Naive thymus-derived CD4-positive, alpha-beta T cell (primary cell): ENCODE measurements at regions not wholly inside any gene's neighbourhood (a gene's known extent, or its start where the extent isn't known, plus 50 kb on each side); places are given as distances from the start of the nearest gene placed in this dataset.

Experiments
- ATAC-seq: fragments of 150-1000 bp; cut with Tn5 transposase; 2 replicates; pipeline ENCODE4 v1.10.0; 2021; ENCODE audit warnings: mild to moderate bottlenecking, moderate library complexity
- CTCF ChIA-PET: fragments of 350-600 bp; sonication (Branson Sonifier 250); formaldehyde crosslinking; loops from one replicate; lab custom pipeline; 2021; ENCODE audit warnings: antibody characterized with exemption; lab: Charles Lee
- POLR2A ChIA-PET: fragments of 350-600 bp; sonication (Branson Sonifier 250); formaldehyde crosslinking; loops from one replicate; lab custom pipeline; 2021; ENCODE audit warnings: antibody characterized with exemption, inconsistent platforms; lab: Charles Lee
- DNase-seq, 9 donors: peaks; one replicate each; pipeline versions ENCODE4 v3.0.0 to v3.0.0-alpha.2; 2020 to 2022; ENCODE audit warnings: mixed read lengths in 1 of 9
- H3K27ac ChIP-seq: one replicate; pipeline ENCODE4 v1.7.0; 2013; ENCODE audit warnings: mild to moderate bottlenecking, low read depth, low read length, moderate library complexity
- H3K27me3 ChIP-seq, 2 donors: one replicate each; pipeline ENCODE4 v1.7.0; 2013; ENCODE audit warnings: low read length in 2 of 2, mild to moderate bottlenecking in 2 of 2, moderate library complexity in 2 of 2; ENCODE audit not compliant: control insufficient read depth in 2 of 2, insufficient read depth in 2 of 2
- H3K36me3 ChIP-seq, 3 experiments: 1 replicate in 2 of 3; 2 replicates in 1 of 3; pipeline ENCODE4 v1.7.0; 2013; ENCODE audit warnings: low read length in 3 of 3, mild to moderate bottlenecking in 3 of 3, moderate library complexity in 1 of 3; ENCODE audit not compliant: insufficient read depth in 3 of 3, control insufficient read depth in 2 of 3
- H3K4me1 ChIP-seq, 2 donors: one replicate each; pipeline ENCODE4 v1.7.0; 2013; ENCODE audit warnings: low read length in 2 of 2, mild to moderate bottlenecking in 2 of 2, moderate library complexity in 1 of 2; ENCODE audit not compliant: control insufficient read depth in 2 of 2, insufficient read depth in 2 of 2
- H3K4me3 ChIP-seq: 2 replicates; pipeline ENCODE4 v1.7.0; 2013; ENCODE audit warnings: mild to moderate bottlenecking, low read length
- H3K9me3 ChIP-seq, 3 experiments: 1 replicate in 2 of 3; 2 replicates in 1 of 3; pipeline ENCODE4 v1.7.0; 2013; ENCODE audit warnings: low read length in 3 of 3; ENCODE audit not compliant: control insufficient read depth in 2 of 3
- H3K27ac Mint-ChIP-seq, 9 donors: one replicate each; pipeline ENCODE4 v1.8.0; 2020 to 2022; ENCODE audit warnings: mixed read lengths in 9 of 9, mild to moderate bottlenecking in 8 of 9, moderate library complexity in 5 of 9, inconsistent platforms in 2 of 9
- H3K27me3 Mint-ChIP-seq, 5 donors: one replicate each; pipeline ENCODE4 v1.8.0; 2021 to 2022; ENCODE audit warnings: mixed read lengths in 5 of 5, mild to moderate bottlenecking in 1 of 5
- H3K36me3 Mint-ChIP-seq, 5 donors: one replicate each; pipeline ENCODE4 v1.8.0; 2020 to 2022; ENCODE audit warnings: mixed read lengths in 5 of 5, mild to moderate bottlenecking in 3 of 5, inconsistent platforms in 1 of 5
- H3K4me1 Mint-ChIP-seq, 7 donors: one replicate each; pipeline ENCODE4 v1.8.0; 2020 to 2022; ENCODE audit warnings: mixed read lengths in 7 of 7, mild to moderate bottlenecking in 3 of 7, inconsistent platforms in 1 of 7
- H3K4me3 Mint-ChIP-seq, 10 donors: one replicate each; pipeline ENCODE4 v1.8.0; 2020 to 2022; ENCODE audit warnings: mild to moderate bottlenecking in 10 of 10, mixed read lengths in 10 of 10, moderate library complexity in 6 of 10, inconsistent platforms in 2 of 10
- H3K9me3 Mint-ChIP-seq, 11 donors: one replicate each; pipeline ENCODE4 v1.8.0; 2020 to 2022; ENCODE audit warnings: mixed read lengths in 11 of 11, mild to moderate bottlenecking in 4 of 11, inconsistent platforms in 1 of 11, moderate library complexity in 1 of 11
- intact Hi-C, 2 donors: fragments of 100-400 bp; cut with micrococcal nuclease; formaldehyde crosslinking; loops; one replicate each; pipeline ENCODE4 v1.15.1; 2023

DNA sequence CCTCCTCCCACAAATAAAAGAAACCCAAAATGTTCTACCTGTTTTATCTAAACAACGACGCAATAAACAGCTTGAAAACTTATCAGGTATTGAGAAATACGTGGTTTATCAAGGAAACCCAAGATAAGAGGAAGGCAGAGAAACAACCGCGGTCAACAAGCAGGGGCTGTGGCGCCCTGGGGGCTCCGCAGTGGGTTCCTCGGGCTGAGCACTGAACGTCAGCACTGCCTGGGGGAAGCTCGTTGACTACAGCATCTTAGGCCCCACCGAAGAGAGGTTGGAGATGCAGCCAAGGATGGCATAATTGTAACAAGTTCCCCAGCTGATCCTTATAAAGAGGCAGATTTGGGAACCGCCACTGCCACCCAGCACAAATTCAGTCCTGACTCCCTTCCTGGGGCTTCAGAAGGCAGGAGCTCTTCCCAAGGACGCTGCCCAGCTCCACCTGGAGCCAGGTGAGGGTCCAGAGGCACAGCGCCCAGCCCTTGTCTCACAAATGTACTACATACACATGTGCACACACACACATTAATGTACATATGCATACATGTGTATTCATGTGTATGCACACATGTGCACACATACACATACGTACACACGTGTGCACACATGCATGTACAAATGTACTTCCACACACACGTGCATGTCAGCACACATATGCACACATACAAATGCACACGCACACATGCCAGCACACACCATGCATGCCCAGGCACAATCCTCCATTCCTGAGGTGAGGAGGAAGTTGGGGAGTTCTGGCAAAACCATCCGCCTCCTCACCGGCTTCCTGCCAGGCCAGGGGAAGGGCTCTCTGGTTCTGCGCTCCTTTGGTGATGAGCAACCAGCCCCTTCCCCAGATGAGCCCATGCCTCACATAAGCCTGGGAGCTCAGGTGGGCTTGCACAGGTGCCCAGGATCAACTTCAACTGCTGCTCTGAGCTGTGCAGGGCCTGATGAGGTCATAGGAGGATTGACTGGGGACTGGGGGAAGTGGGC lies 251.1 kb downstream of the NPHP4 start:
- H3K4me1 ChIP-seq, result peaks cover 0 to 7% of the 10 kb centered on the region in 2 donors
- peaks cover 0 to 4% (median 0%) of the 10 kb centered on the region in 5 donors for H3K36me3 Mint-ChIP-seq
- H3K4me1 Mint-ChIP-seq, result peaks cover 0 to 7% (median 0%) of the 10 kb centered on the region in 7 donors
- no peaks in the 10 kb centered on the region for H3K9me3 ChIP-seq
- ChIA-PET CTCF (interaction anchor here (0.6 to 0.8 kb wide), 2 partner anchors 194 to 226 kb away, joined by 3 read pairs; no protein-coding TSS in a partner anchor), POLR2A (no interaction called here)
- no peak overlapping the region for H3K27ac Mint-ChIP-seq
- H3K27me3 Mint-ChIP-seq, result peaks cover 0 to 28% (median 17%) of the 10 kb centered on the region in 5 donors
- H3K4me3 ChIP-seq, result no peak overlapping the region
- no peak overlapping the region for H3K27ac ChIP-seq
- no peaks in the 10 kb centered on the region for H3K27me3 ChIP-seq
- ATAC-seq (no peak), DNase-seq (no peak)
- H3K9me3 Mint-ChIP-seq, result peaks cover 0 to 4% (median 2%) of the 10 kb centered on the region in 11 donors
- no peak overlapping the region for H3K4me3 Mint-ChIP-seq
- intact Hi-C loops, result no loop called here
- H3K36me3 ChIP-seq, result no peaks in the 10 kb centered on the region

DNA sequence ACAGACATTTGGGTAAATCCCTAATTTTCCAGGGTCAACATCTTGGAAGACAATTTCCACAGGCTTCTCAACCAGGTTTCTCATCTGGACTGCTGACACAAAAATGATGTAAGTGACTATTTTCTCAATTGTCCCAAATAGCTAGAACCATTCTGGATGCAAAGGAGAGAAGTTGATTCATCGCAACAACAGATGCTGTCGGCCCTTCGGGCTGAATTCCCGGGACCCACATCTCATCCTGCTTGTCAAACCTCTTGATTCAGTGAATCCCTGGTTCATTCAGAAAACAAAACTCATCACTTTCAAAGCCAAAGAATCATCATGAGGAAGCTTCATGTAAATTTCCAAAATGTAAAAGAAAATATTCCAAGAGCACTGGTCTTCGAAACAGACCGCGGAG lies 251.8 kb downstream of the NPHP4 start:
- H3K4me3 ChIP-seq, result no peak overlapping the region
- CTCF ChIA-PET, result interaction anchor here (0.8 kb wide), 1 partner anchor 226 kb away, joined by 3 read pairs; no protein-coding TSS in a partner anchor

DNA sequence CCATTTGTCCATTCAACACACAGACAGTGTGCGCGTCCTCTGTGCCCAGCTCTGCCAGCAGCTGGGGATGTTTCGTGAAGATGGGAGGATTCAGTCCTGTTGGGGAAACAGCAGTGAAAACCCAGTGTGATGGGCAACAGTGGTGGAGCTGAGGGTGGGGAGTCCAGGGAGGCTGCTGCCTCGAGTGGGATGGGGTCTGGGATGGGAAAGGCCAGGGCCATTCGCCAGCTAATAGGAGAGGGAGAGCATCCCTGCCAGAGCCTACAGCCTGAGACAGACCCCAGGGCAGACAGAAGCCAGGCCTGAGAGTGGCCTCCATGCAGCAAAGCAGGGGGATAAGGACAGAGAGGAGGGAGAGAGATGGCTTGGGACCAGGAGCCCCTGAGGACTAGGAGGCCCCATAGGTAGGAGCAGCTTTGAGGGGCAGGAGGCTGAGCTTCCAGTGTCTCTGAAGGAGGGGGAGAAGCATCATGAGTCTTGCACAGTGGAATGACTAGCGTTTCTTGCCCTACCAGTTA lies 252.6 kb downstream of the NPHP4 start:
- Histone ChIP-seq H3K9me3 (no peaks in the 10 kb centered on the region), H3K4me3 (no peak overlapping the region), H3K4me1 (peaks cover 0 to 7% of the 10 kb centered on the region in 2 donors), H3K27me3 (no peaks in the 10 kb centered on the region), H3K27ac (no peak overlapping the region), H3K36me3 (no peaks in the 10 kb centered on the region)
- ChIA-PET POLR2A (no interaction called here), CTCF (no interaction called here)
- DNase-seq, result no peak
- Mint-ChIP-seq H3K36me3 (peaks cover 0 to 4% (median 0%) of the 10 kb centered on the region in 5 donors), H3K27ac (no peak overlapping the region), H3K9me3 (peaks cover 0 to 8% (median 2%) of the 10 kb centered on the region in 11 donors), H3K4me3 (no peak overlapping the region), H3K27me3 (peaks cover 0 to 19% (median 14%) of the 10 kb centered on the region in 5 donors), H3K4me1 (peaks cover 0 to 7% (median 0%) of the 10 kb centered on the region in 7 donors)
- intact Hi-C loops, result no loop called here
- no peak for ATAC-seq

More for the DNA sequence above, 251.8 kb downstream of the NPHP4 start:
- H3K36me3 ChIP-seq, result no peaks in the 10 kb centered on the region
- Mint-ChIP-seq H3K27me3 (peaks cover 0 to 27% (median 17%) of the 10 kb centered on the region in 5 donors), H3K9me3 (peaks cover 0 to 8% (median 2%) of the 10 kb centered on the region in 11 donors), H3K36me3 (peaks cover 0 to 4% (median 0%) of the 10 kb centered on the region in 5 donors), H3K4me3 (no peak overlapping the region), H3K27ac (no peak overlapping the region), H3K4me1 (peaks cover 0 to 7% (median 0%) of the 10 kb centered on the region in 7 donors)
- H3K27ac ChIP-seq, result no peak overlapping the region
- POLR2A ChIA-PET, result no interaction called here
- no peak for ATAC-seq
- DNase-seq, result no peak
- H3K27me3 ChIP-seq, result no peaks in the 10 kb centered on the region
- peaks cover 0 to 7% of the 10 kb centered on the region in 2 donors for H3K4me1 ChIP-seq
- no peaks in the 10 kb centered on the region for H3K9me3 ChIP-seq
- intact Hi-C loops, result no loop called here

DNA sequence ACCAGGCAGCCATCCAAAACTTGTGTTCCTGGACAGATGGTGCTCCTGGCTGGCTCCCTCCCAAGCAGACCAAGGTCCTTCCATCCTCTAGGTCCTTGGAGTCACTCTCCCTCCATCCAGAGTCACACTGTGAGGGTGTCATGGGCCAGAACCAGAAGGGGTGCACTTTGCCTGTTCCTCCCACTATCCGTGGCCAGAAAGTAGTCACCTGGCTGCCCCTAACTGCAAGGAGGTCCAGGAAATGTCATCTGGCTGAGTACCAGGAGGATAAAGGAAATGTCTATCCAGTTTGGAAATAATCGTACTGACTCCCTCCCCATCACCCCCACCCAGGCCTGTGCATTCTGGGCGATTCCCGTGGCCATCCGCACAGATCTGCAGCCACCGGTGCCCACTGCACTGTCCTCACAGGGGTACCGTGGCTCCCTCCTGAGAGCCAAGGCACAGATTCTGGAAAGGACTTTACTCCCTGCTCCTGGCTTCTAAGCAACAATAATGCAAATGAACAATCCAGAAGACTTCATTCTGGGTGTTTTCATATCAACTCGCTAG lies 253.2 kb downstream of the NPHP4 start:
- peaks cover 0 to 7% (median 0%) of the 10 kb centered on the region in 7 donors for H3K4me1 Mint-ChIP-seq
- Histone ChIP-seq H3K36me3 (no peaks in the 10 kb centered on the region), H3K27ac (no peak overlapping the region), H3K9me3 (no peaks in the 10 kb centered on the region), H3K4me3 (no peak overlapping the region), H3K27me3 (no peaks in the 10 kb centered on the region), H3K4me1 (peaks cover 0 to 7% of the 10 kb centered on the region in 2 donors)
- ATAC-seq (no peak), DNase-seq (no peak)
- H3K9me3 Mint-ChIP-seq, result peaks cover 0 to 8% (median 2%) of the 10 kb centered on the region in 11 donors
- H3K36me3 Mint-ChIP-seq, result peaks cover 0 to 4% (median 0%) of the 10 kb centered on the region in 5 donors
- H3K27ac Mint-ChIP-seq, result no peak overlapping the region
- POLR2A ChIA-PET, result no interaction called here
- H3K27me3 Mint-ChIP-seq, result peaks cover 0 to 16% (median 12%) of the 10 kb centered on the region in 5 donors
- intact Hi-C loops, result no loop called here
- H3K4me3 Mint-ChIP-seq, result no peak overlapping the region
- CTCF ChIA-PET, result no interaction called here

DNA sequence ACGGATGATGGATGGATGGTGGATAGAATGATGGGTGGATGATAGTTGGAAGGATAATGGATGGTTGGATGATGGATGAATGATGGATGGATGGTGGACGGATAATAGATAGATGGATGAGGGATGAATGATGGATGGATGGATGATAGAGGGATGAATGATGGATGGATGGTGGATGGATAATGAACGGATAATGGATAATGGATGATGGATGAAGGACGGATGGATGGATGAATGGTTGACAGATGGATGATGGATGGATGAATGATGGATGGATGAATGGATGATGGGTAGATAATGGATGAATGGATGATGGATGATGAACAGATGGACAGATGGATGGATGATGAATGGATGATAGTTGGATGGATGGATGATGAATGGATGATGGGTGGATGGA lies 255.1 kb downstream of the NPHP4 start:
- Mint-ChIP-seq H3K4me3 (no peak overlapping the region), H3K4me1 (peaks cover 0 to 7% (median 0%) of the 10 kb centered on the region in 7 donors), H3K9me3 (peaks cover 0 to 8% (median 2%) of the 10 kb centered on the region in 11 donors), H3K27ac (no peak overlapping the region), H3K27me3 (peaks cover 0 to 12% (median 9%) of the 10 kb centered on the region in 5 donors), H3K36me3 (peaks cover 0 to 4% (median 0%) of the 10 kb centered on the region in 5 donors)
- intact Hi-C loops, result no loop called here
- H3K36me3 ChIP-seq, result no peaks in the 10 kb centered on the region
- DNase-seq (no peak), ATAC-seq (no peak)
- H3K9me3 ChIP-seq, result no peaks in the 10 kb centered on the region
- CTCF ChIA-PET, result no interaction called here
- peaks cover 0 to 7% of the 10 kb centered on the region in 2 donors for H3K4me1 ChIP-seq
- no peak overlapping the region for H3K27ac ChIP-seq
- H3K27me3 ChIP-seq, result no peaks in the 10 kb centered on the region
- POLR2A ChIA-PET, result no interaction called here
- no peak overlapping the region for H3K4me3 ChIP-seq

DNA sequence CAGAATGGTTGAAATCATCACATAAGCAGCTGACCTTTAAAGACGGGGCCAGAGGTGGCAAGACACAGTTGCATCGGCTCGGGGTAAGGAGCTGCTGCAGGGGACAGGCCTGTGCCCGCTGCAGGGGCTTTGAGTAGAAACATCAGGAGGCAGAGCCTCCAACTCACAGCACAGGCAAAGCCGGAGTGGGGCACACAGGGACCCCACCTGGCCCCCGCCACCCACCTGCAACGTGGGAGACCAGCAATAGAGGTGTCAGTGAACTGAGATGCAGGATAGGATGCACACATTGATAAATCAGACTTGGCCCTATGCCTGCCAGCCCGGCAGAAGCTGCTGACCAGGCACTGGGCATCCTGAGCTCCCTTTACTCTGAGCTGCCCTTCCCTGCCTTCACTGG lies 257.2 kb downstream of the NPHP4 start:
- H3K27ac ChIP-seq, result no peak overlapping the region
- no peak for DNase-seq
- Mint-ChIP-seq H3K36me3 (peaks cover 0 to 4% (median 0%) of the 10 kb centered on the region in 5 donors), H3K27ac (no peak overlapping the region), H3K27me3 (peaks cover 0 to 19% (median 11%) of the 10 kb centered on the region in 5 donors), H3K9me3 (peaks cover 0 to 8% (median 2%) of the 10 kb centered on the region in 11 donors), H3K4me3 (no peak overlapping the region), H3K4me1 (peaks cover 0 to 7% (median 0%) of the 10 kb centered on the region in 7 donors)
- POLR2A ChIA-PET, result no interaction called here
- H3K27me3 ChIP-seq, result no peaks in the 10 kb centered on the region
- H3K4me3 ChIP-seq, result no peak overlapping the region
- ATAC-seq, result no peak
- no peaks in the 10 kb centered on the region for H3K4me1 ChIP-seq
- H3K9me3 ChIP-seq, result no peaks in the 10 kb centered on the region
- intact Hi-C loops, result no loop called here
- CTCF ChIA-PET, result no interaction called here
- no peaks in the 10 kb centered on the region for H3K36me3 ChIP-seq
